ENCODE measurements at regions not wholly inside any gene's neighbourhood (a gene's known extent, or its start where the extent isn't known, plus 50 kb on each side); places are given as distances from the start of the nearest gene placed in this dataset.

DNA sequence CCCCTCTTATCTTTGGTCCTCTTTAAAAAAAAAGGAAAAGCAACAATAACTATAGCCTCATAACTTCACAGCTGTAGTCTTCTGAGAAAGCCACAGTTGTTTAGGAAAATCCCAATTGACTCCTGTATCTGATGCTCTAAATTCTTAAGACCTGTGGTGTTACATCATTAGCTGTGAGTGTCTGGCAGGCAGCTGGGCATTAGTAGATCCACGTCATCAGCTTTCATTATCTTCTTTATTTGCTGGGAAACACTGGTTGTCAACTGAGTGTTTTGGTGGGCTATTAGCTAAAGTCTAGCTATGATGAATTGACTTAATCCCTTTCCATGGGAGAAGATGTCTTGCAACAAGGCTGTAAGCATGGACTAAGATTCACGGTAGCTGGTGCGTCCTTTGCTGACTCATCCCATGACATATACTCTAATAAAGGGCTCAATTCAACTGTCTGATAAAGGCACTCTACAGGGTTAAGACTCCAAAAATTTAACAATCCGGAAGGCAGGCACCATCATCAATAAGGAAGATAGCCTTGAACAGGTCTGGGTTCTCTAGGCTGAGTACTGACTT, 517.2 kb downstream of the PLCL1 start:
- no peak for TF ChIP-seq YY1 (IDR thresholded peaks at IDR 0.05; ENCODE audit: low read depth)
- no peak for TF ChIP-seq NFIC (IDR thresholded peaks at IDR 0.05)
- TF ChIP-seq, protein P1, sequence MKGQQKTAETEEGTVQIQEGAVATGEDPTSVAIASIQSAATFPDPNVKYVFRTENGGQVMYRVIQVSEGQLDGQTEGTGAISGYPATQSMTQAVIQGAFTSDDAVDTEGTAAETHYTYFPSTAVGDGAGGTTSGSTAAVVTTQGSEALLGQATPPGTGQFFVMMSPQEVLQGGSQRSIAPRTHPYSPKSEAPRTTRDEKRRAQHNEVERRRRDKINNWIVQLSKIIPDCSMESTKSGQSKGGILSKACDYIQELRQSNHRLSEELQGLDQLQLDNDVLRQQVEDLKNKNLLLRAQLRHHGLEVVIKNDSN (IDR thresholded peaks at IDR 0.05): no peak

Data from Ishikawa (cell line).